OCI-LY7 (cell line): ENCODE measurements at regions not wholly inside any gene's neighbourhood (a gene's known extent, or its start where the extent isn't known, plus 50 kb on each side); places are given as distances from the start of the nearest gene placed in this dataset.

Source experiments
- BruUV-seq: library from RNA; stranded (reverse); fragments of 400-500 nt; replicated peaks from 2 replicates; lab custom pipeline; 2021; lab: Mats Ljungman, UMichigan
- CTCF ChIA-PET: fragments of 300-600 bp; sonication (Branson Sonifier 250); formaldehyde crosslinking; loops from one replicate; lab custom pipeline; 2022; ENCODE audit warnings: antibody characterized with exemption; ENCODE audit not compliant: unreplicated experiment; lab: Charles Lee
- POLR2A ChIA-PET: fragments of 300-600 bp; sonication (Branson Sonifier 250); formaldehyde crosslinking; loops from one replicate; lab custom pipeline; 2022; ENCODE audit warnings: antibody characterized with exemption; lab: Charles Lee
- DNase-seq: peaks from one replicate; pipeline ENCODE4 v3.0.0-alpha.2; 2015; ENCODE audit warnings: low spot score
- H2AFZ ChIP-seq: fragments of 200-600 bp; sonication (generic), shearing (Covaris generic); 2 replicates; pipeline ENCODE4 v1.6.1; 2014; ENCODE audit warnings: mild to moderate bottlenecking, antibody characterized with exemption, low read length, moderate library complexity
- H3K27ac ChIP-seq: fragments of 200-600 bp; sonication (generic); 2 replicates; pipeline ENCODE4 v1.5.1; 2014; ENCODE audit warnings: mixed run types, low read depth, mild to moderate bottlenecking, moderate library complexity, low read length, inconsistent platforms; ENCODE audit not compliant: poor library complexity, severe bottlenecking
- H3K36me3 ChIP-seq: fragments of 200-600 bp; sonication (generic); 2 replicates; pipeline ENCODE4 v1.6.1; 2014; ENCODE audit warnings: mild to moderate bottlenecking, antibody characterized with exemption, low read length, moderate library complexity, mixed read lengths; ENCODE audit not compliant: insufficient read depth
- H3K4me1 ChIP-seq: fragments of 200-600 bp; sonication (generic); 2 replicates; pipeline ENCODE4 v1.5.1; 2014; ENCODE audit warnings: mild to moderate bottlenecking, low read length; ENCODE audit not compliant: insufficient read depth, poor library complexity, severe bottlenecking
- H3K4me2 ChIP-seq: fragments of 200-600 bp; sonication (generic); 2 replicates; pipeline ENCODE4 v1.6.1; 2014; ENCODE audit warnings: mild to moderate bottlenecking, low read length
- H3K4me3 ChIP-seq: fragments of 200-600 bp; sonication (generic); 2 replicates; pipeline ENCODE4 v1.5.1; 2014; ENCODE audit warnings: mild to moderate bottlenecking, low read depth, low read length; ENCODE audit not compliant: poor library complexity, severe bottlenecking
- H3K79me2 ChIP-seq: fragments of 200-600 bp; sonication (generic); 2 replicates; pipeline ENCODE4 v1.6.1; 2016; ENCODE audit warnings: low read depth, mild to moderate bottlenecking, low read length, moderate library complexity, mixed read lengths; ENCODE audit not compliant: insufficient read depth
- H3K9me2 ChIP-seq: fragments of 200-600 bp; sonication (generic); 2 replicates; pipeline ENCODE4 v1.6.1; 2016; ENCODE audit warnings: mild to moderate bottlenecking, low read length, mixed read lengths; ENCODE audit not compliant: insufficient read depth
- H3K9me3 ChIP-seq: fragments of 200-600 bp; sonication (generic); 2 replicates; pipeline ENCODE4 v1.6.1; 2014; ENCODE audit warnings: mild to moderate bottlenecking, mixed run types, low read length, mixed read lengths
- H4K20me1 ChIP-seq: fragments of 200-600 bp; sonication (generic); 2 replicates; pipeline ENCODE4 v1.6.1; 2014; ENCODE audit warnings: mild to moderate bottlenecking, antibody characterized with exemption, low read length, moderate library complexity, mixed read lengths; ENCODE audit not compliant: insufficient read depth
- CTCF ChIP-seq: fragments of 200-600 bp; sonication (generic); conservative IDR thresholded peaks from 2 replicates; pipeline ENCODE4 v1.5.1; 2014; ENCODE audit warnings: mild to moderate bottlenecking, antibody characterized with exemption, low read length, moderate library complexity, mixed read lengths
- EZH2phosphoT487 ChIP-seq: fragments of 200-600 bp; sonication (generic); IDR thresholded peaks from 2 replicates; pipeline ENCODE4 v1.6.1; 2018; ENCODE audit warnings: low read depth, borderline replicate concordance, mild to moderate bottlenecking, mixed run types, antibody characterized with exemption, low read length, moderate library complexity, mixed read lengths
- intact Hi-C: fragments of 100-400 bp; cut with micrococcal nuclease; formaldehyde crosslinking; loops from one replicate; pipeline ENCODE4 v1.10.0; 2022; ENCODE audit not compliant: unreplicated experiment

GRCh38 chr12:123055281-123055766 is 74.8 kb downstream of the ARL6IP4 start:
- intact Hi-C loops, result loop anchor here (5.0 kb wide), 1 partner anchor 73 kb away; the partner anchor contains the start of gene ARL6IP4
- H3K4me3 ChIP-seq, result no peak overlapping the region
- H3K4me2 ChIP-seq, result no peak overlapping the region
- DNase-seq, result no peak
- H2AFZ ChIP-seq, result no peak overlapping the region
- CTCF ChIA-PET, result no interaction called here
- no peaks in the 10 kb centered on the region for H4K20me1 ChIP-seq
- no peak overlapping the region for H3K27ac ChIP-seq
- TF ChIP-seq CTCF, result no peak
- no peak for TF ChIP-seq EZH2phosphoT487
- no peaks in the 10 kb centered on the region for H3K36me3 ChIP-seq
- BruUV-seq, result no TSS peak
- H3K79me2 ChIP-seq, result no peaks in the 10 kb centered on the region
- POLR2A ChIA-PET, result interaction anchor here (0.8 kb wide), 1 partner anchor 8 kb away, joined by 3 read pairs; no protein-coding TSS in a partner anchor
- H3K4me1 ChIP-seq, result peaks cover 31% of the 10 kb centered on the region
- no peaks in the 10 kb centered on the region for H3K9me2 ChIP-seq
- no peaks in the 10 kb centered on the region for H3K9me3 ChIP-seq

DNA sequence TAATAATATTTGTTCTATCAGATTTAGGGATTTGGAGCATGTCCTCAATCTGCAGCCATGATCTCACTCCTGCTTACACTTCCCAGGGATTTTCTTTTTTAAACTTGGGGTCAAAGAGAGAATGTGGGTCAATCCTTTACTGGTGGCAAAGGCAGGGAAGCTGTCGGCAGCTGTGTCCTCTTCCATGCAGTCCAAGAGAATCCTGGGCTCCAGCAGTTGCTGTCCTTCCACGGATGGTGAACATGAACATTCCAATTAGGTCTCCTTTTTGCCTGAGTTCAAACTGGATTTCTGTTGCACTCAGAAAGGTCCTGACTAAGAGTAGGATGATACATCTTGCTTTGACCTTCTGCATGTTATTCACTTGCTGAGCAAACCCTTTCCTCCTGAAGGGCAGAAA is 73.9 kb downstream of the ARL6IP4 start:
- H4K20me1 ChIP-seq, result no peaks in the 10 kb centered on the region
- no peak for DNase-seq
- intact Hi-C loops, result no loop called here
- ChIA-PET CTCF (no interaction called here), POLR2A (interaction anchor here (0.8 kb wide), 1 partner anchor 8 kb away, joined by 3 read pairs; no protein-coding TSS in a partner anchor)
- no peak for TF ChIP-seq CTCF
- no peaks in the 10 kb centered on the region for H3K79me2 ChIP-seq
- peaks cover 22% of the 10 kb centered on the region for H3K4me1 ChIP-seq
- no peaks in the 10 kb centered on the region for H3K9me3 ChIP-seq
- no TSS peak for BruUV-seq
- H3K4me3 ChIP-seq, result no peak overlapping the region
- H3K9me2 ChIP-seq, result no peaks in the 10 kb centered on the region
- no peaks in the 10 kb centered on the region for H3K36me3 ChIP-seq
- H3K4me2 ChIP-seq, result no peak overlapping the region
- H2AFZ ChIP-seq, result no peak overlapping the region
- H3K27ac ChIP-seq, result no peak overlapping the region

DNA sequence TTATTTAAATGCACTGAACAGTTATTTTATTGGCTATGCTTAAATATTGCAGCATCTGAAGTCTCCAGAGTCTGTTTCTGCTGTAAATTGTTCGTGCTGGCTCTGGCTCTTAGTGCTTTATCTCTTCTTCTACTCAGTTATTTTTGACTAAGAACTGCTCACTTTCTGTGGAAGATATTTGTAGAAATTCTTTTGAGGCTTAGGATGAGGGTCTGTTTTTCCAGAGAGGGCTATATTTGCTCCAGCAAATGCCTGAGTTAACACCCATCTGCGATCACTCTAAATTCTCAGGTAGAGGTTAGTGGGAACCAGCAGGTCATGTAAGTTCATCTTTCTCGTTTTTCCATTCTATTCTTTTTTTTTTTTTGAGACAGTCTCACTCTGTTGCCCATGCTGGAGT is 71.1 kb downstream of the ARL6IP4 start:
- intact Hi-C loops, result no loop called here
- H3K9me3 ChIP-seq, result no peaks in the 10 kb centered on the region
- DNase-seq, result no peak
- H3K4me1 ChIP-seq, result no peaks in the 10 kb centered on the region
- BruUV-seq, result no TSS peak
- no peaks in the 10 kb centered on the region for H3K79me2 ChIP-seq
- TF ChIP-seq EZH2phosphoT487 (no peak), CTCF (no peak)
- no peak overlapping the region for H3K4me2 ChIP-seq
- H3K36me3 ChIP-seq, result no peaks in the 10 kb centered on the region
- H3K4me3 ChIP-seq, result no peak overlapping the region
- no peak overlapping the region for H3K27ac ChIP-seq
- H4K20me1 ChIP-seq, result no peaks in the 10 kb centered on the region
- POLR2A ChIA-PET, result no interaction called here
- CTCF ChIA-PET, result no interaction called here
- no peaks in the 10 kb centered on the region for H3K9me2 ChIP-seq
- no peak overlapping the region for H2AFZ ChIP-seq
